ENCODE measurements at regions not wholly inside any gene's neighbourhood (a gene's known extent, or its start where the extent isn't known, plus 50 kb on each side); places are given as distances from the start of the nearest gene placed in this dataset.

GRCh38 chr6:165849534-165850430 lies 186.7 kb upstream of the PDE10A start:
- H3K4me1 ChIP-seq (ENCODE audit: control insufficient read depth, insufficient read depth, low read length), result peaks cover 21% of the 10 kb centered on the region
- ATAC-seq (no peak), DNase-seq (ENCODE audit: low read depth, low spot score) (no peak)
- in situ Hi-C loops (cut with HindIII; ENCODE audit: low pct_unique_long_range_greater_than_20kb, low sequenced_read_pairs), result no loop called here
- H3K36me3 ChIP-seq (ENCODE audit: control insufficient read depth, insufficient read depth, low read length), result no peaks in the 10 kb centered on the region
- no peak overlapping the region for H3K27ac ChIP-seq (ENCODE audit: low read length)
- ChIA-PET POLR2A (interaction anchor here (0.7 kb wide), 1 partner anchor 50 kb away, joined by 3 read pairs; no protein-coding TSS in a partner anchor), CTCF (interaction anchor here (0.5 to 1.7 kb wide), 5 partner anchors 119 to 409 kb away, joined by 3 to 16 read pairs (median 5); no protein-coding TSS in a partner anchor)
- H3K27me3 ChIP-seq (ENCODE audit: control insufficient read depth, insufficient read depth, low read length), result no peaks in the 10 kb centered on the region
- TF ChIP-seq CTCF (IDR thresholded peaks at IDR 0.05) (no peak), TCF7L2 (IDR thresholded peaks at IDR 0.05; ENCODE audit: low read depth, low read length) (no peak), POLR2AphosphoS5 (IDR thresholded peaks at IDR 0.05; ENCODE audit: low read depth, low read length) (no peak), REST (IDR thresholded peaks at IDR 0.05; ENCODE audit: insufficient read depth in 1 of 2, low read depth in 2 of 2, low read length in 1 of 2) (no peak), SIN3A (IDR thresholded peaks at IDR 0.05; ENCODE audit: borderline replicate concordance, insufficient read depth, low read depth, low read length) (no peak)
- no TSS peak for BruUV-seq (replicated peaks)
- intact Hi-C loops (cut with micrococcal nuclease; ENCODE audit: unreplicated experiment), result loop anchor here (1.0 to 2.0 kb wide), 3 partner anchors 120 to 409 kb away; partner anchors contain the start of gene PDE10A
- peak overlapping the region in 1 of 2 experiments; percentile 23; a peak in 2 of 4 replicates for H3K4me3 ChIP-seq (ENCODE audit: low read depth in 2 of 2, low read length in 2 of 2)
- H3K9me3 ChIP-seq (ENCODE audit: control insufficient read depth, insufficient read depth, low read depth, low read length), result no peaks in the 10 kb centered on the region

GRCh38 chr6:165848086-165848426 lies 185.0 kb upstream of the PDE10A start:
- CTCF ChIA-PET, result interaction anchor here (0.6 to 1.9 kb wide), 2 partner anchors 133 to 408 kb away, joined by 5 to 8 read pairs; no protein-coding TSS in a partner anchor
- ATAC-seq, result no peak

More at GRCh38 chr6:165848086-165848426, 185.0 kb upstream of the PDE10A start:
- H3K9me3 ChIP-seq (ENCODE audit: control insufficient read depth, insufficient read depth, low read depth, low read length), result no peaks in the 10 kb centered on the region
- POLR2A ChIA-PET, result no interaction called here
- no peak for DNase-seq (ENCODE audit: low read depth, low spot score)
- H3K36me3 ChIP-seq (ENCODE audit: control insufficient read depth, insufficient read depth, low read length), result no peaks in the 10 kb centered on the region
- H3K4me1 ChIP-seq (ENCODE audit: control insufficient read depth, insufficient read depth, low read length), result peaks cover 21% of the 10 kb centered on the region
- H3K27me3 ChIP-seq (ENCODE audit: control insufficient read depth, insufficient read depth, low read length), result no peaks in the 10 kb centered on the region
- no peak overlapping the region for H3K27ac ChIP-seq (ENCODE audit: low read length)
- in situ Hi-C loops (cut with HindIII; ENCODE audit: low pct_unique_long_range_greater_than_20kb, low sequenced_read_pairs), result no loop called here
- intact Hi-C loops (cut with micrococcal nuclease; ENCODE audit: unreplicated experiment), result no loop called here
- TF ChIP-seq SIN3A (IDR thresholded peaks at IDR 0.05; ENCODE audit: borderline replicate concordance, insufficient read depth, low read depth, low read length) (no peak), REST (IDR thresholded peaks at IDR 0.05; ENCODE audit: insufficient read depth in 1 of 2, low read depth in 2 of 2, low read length in 1 of 2) (no peak), TCF7L2 (IDR thresholded peaks at IDR 0.05; ENCODE audit: low read depth, low read length) (no peak), CTCF (IDR thresholded peaks at IDR 0.05) (peak; percentile 72), POLR2AphosphoS5 (IDR thresholded peaks at IDR 0.05; ENCODE audit: low read depth, low read length) (no peak)
- H3K4me3 ChIP-seq (ENCODE audit: low read depth in 2 of 2, low read length in 2 of 2), result no peak overlapping the region
- no TSS peak for BruUV-seq (replicated peaks)

Data from Panc1 (cell line).